NCI-H82 treated with DMSO at 0.1 percent for 48 hours (cell line): ENCODE measurements at regions not wholly inside any gene's neighbourhood (a gene's known extent, or its start where the extent isn't known, plus 50 kb on each side); places are given as distances from the start of the nearest gene placed in this dataset.

Experiments
- DNase-seq: peaks from one replicate; lab custom pipeline; 2025; ENCODE audit not compliant: unreplicated experiment; lab: John Stamatoyannopoulos, UW

DNA sequence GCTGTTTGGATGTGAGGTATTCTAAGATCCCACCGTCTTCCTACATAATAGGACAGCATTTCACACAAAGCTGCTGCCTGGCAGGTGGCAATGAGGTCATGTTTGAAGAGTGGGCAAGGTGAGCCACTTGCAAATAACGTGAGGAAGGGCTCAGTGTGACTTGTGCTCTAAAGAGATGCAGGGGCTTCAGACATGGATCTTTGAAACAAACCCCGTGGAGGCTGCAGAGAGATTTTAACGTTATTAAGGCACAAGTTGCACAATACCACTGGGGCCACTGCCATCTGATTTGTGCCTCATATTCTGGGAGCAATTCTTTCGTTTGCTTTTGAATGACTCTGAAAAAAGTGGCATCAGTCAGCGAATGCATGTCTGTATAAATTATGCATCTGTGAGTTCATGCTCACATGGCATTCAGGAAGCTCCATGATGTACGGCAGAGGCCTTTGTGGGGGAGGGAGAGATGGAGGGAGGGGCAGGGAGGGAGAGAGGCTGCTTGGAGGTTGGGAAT lies 362.0 kb downstream of the SOX11 start:
- DNase-seq: no peak

DNA sequence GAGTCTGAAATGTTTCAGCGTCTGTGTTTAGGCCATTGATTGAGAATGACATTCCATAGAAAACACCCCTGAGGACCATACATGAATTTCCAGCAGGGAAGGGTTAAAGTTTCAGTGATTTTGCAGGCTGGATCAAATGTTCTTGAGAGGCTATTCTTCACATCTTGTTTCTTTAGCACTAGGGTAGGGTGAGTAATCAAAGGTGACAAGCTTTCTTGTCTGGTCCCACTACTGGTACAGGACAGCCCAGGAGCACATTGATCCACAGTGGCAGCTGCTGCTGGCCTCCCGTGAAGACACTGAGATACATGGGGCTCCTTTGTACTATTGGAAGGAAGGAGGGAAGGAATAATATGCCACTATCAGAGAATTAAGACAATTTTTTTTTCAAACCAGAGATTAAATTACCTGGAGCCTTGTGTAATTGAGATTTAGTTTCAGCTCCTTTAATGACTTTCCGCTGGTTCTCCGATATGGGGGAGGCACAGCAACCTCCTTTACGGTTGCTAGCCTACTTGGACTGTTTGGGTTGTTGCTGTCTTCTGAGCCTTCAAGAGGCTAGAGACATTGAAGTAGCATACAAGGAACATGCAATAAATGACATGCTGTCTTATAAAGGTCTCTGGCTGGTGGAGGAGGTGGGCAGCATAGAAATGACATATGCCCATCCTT lies 368.9 kb downstream of the SOX11 start:
- no peak for DNase-seq

DNA sequence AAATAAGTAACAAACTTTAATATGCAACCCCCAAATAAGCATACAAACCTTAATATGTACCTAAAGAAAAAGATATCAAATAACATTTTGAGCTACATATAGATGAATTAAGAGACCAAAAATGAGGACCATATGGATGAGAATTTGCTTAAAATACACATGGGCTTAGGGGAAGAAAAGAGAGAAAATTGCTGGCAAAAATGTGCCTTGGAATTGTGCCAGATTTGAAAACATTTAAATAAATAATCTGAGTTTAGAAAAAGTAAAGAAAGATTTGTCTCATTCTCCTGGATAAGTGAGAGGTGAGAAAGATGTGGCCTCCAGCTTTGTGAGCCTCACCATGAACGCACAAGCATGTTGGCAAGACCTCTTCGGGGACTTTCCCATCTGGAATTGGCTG lies 372.6 kb downstream of the SOX11 start:
- DNase-seq: no peak

DNA sequence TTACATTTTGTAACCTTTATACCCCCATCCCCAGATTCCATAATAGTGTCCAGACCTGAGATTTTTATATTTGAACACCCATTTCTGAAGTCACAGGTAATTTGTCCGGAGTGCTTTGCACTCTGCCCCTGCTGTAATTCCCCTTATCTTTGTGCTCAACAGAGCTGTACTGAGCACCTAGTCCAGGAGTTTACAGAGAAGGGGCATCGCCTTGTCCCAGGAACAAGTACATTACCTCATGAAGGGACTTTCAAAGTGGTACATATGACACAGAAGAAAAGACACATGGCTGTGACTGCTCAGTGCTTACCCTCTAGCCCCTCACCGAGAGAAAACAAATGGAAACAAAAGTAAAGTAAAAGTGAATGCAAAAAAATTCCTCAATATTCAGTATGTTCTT lies 373.5 kb downstream of the SOX11 start:
- no peak for DNase-seq

DNA sequence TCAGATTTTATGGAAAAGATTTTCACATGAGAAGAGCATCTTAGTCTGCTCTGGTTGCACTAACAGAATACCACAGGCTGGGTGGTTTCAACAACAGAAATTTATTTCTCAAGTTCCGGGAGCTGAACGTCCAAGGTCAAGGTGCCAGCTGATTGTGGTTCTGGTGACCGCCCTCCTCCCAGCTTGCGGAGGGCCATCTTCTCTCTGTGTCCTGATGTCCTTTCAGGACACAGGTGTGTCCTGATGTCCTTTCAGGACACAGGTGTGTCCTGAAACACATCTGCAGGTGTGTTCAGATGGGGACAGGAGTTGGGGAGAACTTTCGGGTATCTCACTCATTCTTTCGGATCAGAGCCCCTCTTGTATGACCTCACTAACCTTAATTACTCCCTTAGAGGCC lies 374.9 kb downstream of the SOX11 start:
- no peak for DNase-seq

DNA sequence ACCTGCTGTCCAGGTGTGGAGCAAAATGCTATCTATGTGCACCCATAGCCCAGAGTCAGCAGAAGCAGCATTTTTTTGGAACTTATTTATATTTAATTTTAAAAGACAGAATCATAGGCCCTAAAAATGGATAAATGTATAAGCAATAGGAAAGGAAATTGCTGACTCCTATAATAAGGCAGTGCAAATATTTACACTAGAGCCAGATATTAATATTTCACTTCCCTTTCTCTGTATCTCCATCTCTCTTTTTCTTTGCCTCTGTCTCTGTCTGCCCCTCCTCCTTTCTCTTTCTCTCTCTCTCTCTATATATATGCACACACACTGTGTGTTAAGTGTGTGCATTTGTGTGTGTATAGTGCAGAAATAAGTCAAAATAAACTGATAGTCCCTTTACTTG lies 375.6 kb downstream of the SOX11 start:
- DNase-seq: no peak

DNA sequence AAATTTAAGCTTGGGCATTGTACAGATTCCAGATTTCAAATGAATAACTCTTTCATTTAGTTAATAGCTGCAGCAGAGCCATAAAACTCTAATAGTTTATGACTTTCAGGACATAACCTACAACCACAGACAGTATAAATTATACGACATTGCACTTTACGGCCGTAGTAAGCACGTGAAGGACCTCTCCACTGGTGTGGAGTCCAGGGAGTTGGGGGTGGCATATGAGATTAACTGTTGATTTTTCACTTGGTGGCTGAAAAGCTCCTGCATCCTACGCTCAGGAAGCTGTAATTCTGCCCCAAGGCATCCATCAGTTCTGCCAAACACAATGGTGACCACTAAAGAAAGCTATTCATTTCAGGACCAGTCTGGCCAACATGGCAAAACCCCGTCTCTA lies 376.2 kb downstream of the SOX11 start:
- DNase-seq: no peak

DNA sequence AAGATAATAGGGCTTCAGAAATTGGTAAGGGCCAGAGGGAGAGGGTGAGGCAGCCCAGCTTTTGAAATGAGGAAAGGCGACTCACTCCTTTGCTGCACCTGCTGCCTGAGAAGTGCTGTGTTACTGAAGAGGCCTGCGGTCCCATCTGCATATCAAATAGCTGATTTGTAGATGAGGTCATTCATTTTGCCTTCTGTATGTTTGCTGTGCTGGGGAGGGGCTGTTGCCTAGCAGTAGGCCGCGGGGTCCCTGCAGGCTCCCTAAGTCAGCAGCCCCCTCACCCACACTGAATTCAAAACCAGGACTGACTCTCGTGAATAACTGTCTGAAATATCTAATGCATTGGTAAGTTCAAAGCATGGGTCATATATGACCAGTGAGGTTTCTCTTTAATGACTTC lies 377.2 kb downstream of the SOX11 start:
- peak; percentile 71 for DNase-seq

DNA sequence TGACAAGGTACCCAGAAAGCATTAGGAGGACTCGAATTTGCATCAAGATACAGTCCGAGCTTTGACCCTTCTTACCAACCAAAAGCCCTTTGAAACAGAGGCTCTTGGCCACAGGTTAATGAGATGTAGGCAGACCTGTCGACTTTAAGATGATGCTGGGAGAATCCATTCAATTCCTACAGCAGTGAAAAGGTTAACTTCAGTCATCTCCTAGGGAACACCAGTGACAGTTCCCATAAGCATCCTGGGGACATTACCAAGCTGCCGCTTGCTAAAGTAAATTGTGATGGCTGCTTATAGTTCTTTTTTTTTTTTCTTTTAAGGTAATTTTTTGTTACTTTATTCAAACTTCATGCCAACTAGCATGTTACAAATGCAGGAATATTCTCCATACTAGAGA lies 379.3 kb downstream of the SOX11 start:
- no peak for DNase-seq

DNA sequence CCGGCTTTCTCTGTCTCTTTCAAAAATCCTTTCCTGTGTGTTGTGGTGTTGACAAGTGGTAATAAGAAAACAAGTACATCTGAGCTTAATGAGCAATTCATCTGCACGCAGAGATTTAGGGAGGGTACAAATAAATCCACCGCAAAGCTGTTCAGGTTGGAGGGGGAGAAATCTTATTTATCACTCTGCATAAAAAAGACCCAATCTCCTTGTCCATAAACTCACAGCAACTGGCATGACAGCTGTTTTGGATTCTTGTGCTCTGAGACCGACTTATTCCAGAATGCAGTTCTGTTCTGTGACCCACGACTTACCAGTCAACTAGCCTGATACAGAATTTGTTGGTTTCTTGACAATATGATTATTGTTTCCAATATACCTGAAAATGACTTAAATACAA lies 380.1 kb downstream of the SOX11 start:
- DNase-seq: peak; percentile 90

DNA sequence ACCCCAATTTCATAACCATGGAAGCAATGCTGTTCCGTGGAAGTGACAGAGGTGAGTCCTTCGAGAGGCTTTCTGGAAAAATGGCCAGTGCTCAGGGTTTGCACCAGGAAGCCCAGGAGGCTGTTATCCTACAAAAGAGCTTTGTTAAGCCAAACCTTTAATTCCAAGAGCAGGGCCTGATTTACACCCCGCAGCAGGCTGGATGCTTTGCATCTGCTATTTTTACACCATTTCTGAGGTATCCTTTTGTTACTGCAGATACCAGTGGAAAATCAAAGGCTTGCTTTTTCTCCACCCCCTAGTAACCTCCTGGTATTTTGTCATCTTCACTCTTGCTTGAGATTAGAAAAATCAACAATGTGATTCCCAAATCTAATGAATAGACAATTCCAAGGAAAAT lies 380.6 kb downstream of the SOX11 start:
- DNase-seq: no peak

DNA sequence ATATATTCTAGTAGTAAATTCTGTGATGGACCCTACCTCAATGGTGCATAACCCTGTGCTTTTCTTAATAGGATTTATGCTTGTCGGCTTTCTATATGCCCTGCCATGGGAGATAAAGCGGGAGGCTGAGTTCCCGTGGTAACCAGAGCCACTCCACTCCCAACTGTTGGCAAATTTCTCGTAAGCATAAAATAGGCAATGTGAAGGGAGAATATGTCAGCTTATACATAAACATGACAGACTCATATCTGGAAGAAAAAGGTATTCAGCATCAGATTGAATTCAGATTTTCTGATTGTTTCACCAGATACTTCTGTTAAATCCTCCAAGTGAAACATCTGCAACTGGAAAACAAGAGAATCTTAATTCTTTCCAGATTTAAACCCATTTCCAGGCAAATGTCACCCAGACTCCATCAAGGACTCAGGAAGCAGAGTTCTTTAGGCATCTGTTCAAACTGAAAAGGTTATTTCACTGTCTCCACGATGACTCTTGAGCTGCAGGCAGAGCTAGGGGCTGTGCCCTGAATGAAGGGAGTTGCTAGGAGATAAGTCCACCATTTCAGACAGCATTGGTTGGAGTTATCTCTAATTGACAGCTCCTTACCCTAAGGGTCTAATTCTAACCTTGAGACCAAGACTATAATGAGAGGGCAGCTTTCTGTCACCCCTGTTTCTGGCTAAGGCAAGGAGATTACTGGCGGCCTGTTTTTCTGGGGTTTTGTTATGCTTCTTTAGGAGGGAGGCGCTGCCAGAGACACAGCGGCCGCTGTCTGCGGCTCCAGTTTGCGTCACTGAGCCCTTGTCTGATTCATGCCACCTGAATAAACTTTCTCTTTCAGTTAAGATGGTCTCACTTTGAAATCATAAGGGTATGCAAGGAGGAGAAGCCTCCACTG lies 381.3 kb downstream of the SOX11 start:
- DNase-seq: peak; percentile 61

DNA sequence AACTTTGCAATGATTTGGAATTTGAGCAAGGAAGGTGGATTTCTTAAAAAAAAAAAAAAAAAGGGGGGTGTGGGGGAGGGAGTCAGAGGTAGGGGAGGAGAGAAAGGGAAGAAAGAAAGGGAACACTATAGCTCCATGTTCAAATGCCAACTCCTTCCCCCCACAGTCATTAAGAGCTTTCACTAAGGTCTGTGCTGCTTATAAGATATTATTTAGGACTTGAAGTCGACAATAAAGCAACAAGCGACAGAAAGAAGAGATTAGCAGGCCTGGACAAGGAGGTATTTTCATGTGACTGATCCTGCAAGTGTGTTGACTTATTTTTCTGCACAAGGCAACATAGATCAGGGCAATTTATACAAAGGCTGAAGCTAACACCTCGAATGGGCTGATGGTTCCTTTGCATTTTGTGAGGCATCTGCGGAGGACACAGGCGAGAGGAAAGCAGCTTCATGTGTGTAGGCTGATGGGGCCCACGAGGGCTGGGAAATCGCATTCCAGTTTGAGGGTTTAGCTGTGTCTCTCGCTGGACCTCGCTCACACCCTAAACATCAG lies 382.0 kb downstream of the SOX11 start:
- no peak for DNase-seq

DNA sequence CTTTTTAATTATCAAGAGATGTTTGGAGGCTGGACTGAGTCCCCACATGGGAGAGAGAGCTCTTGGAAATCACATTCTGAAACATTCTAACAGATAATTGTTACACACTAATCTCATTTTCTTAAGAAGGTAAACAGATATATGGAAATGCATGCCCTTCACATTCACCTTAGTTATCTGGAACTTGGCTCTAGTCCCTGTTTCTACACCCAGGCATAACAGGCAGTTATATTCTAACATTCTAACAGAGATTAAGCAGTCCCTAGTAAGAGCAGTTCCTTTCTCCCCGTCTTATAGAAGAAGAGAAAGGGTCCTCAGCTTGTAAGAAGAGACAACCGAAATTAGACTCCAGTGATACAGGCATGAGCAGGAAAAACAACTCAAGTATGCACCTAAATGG lies 385.4 kb downstream of the SOX11 start:
- DNase-seq: peak; percentile 53

DNA sequence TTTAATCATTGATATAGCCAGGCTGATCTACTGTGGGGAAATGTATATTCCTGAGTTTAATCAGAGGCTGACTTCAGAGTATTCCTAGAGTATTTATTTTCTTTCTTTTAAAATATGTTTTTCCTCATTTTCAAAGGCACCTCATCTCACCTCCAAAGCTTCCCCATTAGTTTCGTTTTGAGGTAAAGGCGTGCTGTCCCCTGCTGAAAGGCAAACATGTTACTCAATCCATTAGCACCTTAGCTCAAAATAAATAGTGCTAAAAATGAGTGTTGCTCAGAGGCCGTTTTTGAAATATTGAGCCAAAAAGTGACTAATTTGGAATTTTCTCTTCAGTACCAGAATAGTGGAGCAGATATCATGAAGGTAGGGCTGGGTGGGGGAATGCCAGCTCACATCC lies 386.2 kb downstream of the SOX11 start:
- DNase-seq: no peak

DNA sequence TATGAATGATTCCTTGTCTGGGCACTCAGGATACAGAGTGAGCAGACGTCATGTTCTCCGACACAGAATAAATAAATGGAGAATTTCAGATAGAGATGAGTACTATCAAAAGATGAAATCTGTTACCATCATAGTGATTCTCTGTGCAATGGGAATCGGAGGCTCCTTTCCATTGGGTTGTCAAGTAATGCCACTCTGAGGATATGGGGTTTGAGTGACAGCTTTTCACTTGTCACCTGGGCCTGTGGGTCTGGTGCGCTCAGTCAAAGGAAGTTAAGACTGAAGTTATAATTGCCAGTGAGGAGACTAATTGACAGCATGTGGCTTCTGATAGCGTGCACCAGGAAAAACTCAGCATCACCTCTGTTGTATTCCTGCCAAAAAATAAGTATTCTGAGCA lies 387.2 kb downstream of the SOX11 start:
- no peak for DNase-seq

DNA sequence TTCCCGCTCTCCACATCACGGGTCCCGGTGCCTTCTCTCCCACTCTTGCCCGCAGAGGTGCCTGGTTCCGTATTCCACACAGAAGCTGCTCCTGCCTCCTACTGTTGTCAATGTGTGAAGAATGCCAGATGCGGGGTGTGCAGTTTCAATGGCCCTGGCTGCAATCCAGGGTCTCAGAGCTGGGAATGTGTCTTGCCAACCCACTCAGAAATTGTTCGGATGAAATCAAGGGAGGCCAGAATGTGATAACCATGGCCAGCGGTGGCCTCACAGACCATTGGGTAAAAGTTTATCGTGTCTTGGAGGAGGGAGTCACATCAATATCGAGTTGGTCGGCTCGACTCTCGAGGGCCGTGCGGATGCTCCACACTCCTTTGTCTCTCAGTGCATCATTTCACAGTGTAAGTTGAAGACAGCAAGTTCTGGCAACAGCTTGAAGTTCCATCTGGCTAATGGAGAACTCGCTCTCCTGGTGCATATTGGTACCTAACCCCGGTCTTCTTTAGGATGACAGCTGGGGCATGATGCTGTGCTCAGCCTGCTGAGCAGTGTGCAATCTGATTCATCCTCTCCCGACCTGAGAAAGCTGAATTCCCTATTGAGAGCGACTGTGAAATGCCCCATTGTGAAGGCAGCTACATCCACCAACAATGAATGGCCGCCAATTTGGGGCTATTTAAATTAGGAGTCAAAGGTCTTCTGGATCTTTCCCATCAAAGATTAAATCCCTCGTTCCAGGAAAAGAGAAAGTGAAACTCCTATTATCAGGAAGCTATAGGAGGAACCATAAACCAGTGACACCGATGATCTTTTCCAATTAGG lies 389.0 kb downstream of the SOX11 start:
- peak; percentile 12 for DNase-seq

DNA sequence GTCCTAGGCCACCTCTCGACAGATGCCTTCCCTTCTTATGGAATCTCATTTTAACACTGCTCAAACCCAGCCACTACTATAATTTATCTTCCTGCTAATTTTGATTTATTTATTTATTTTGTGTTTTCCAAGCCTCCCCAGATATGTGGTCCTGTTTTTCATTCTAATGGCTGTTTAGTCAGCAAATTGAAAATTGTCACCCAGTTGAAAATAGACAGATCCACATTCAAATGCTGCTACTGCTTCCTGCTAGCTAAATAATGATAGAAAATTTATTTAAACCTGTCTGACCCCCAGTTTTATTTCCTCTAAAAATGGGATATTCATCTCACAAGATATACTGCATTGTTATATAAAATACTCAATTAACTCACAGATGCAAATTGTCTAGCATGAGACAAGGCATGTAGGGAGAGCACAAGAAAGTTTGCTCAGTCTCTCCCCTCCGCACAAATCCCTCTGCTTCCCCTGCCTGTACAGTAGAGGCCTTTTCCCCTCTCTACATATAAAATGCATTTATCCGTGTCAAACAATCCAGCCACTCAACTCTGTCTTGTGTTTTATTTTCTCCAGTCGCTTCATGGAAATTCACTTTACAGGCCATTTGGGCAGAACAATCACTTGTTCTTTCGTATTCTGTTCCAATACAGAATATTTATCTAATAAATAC lies 389.9 kb downstream of the SOX11 start:
- peak; percentile 52 for DNase-seq

DNA sequence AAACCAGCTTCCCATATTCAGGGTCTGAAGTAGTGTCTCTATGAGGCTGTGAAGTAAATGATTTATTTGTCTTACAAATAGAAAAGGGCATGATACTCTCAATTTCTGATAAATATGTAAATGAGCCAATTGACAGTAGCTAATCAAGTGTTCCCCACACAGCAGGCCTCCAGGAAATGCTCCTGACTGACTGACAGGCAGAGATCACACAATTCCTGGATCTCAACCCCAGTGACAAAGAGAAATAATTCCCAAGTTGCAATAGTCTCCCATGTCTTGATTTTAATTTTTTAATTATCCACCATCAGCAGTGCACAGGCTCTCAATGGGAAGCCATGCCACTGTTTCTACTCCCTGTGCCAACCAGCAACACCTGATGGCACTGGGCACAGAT lies 390.4 kb downstream of the SOX11 start:
- DNase-seq: no peak

DNA sequence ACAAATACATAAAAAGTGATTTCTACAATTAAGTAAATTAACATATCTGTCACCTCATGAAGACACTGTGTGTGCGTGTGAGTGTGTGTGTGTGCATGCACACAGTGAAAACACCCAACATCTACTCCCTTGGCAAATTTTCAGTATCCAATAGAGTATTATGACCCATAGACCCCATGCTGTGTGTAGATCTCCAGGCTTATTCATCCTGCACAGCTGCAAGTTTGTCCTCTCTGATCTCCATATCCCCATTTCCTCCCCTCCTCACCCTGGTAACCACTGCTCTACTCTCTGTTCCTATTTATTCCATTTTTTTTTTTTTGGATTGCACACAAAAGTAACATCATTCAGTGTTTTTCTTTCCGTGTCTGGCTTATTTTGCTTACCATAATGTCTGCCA lies 391.0 kb downstream of the SOX11 start:
- no peak for DNase-seq

DNA sequence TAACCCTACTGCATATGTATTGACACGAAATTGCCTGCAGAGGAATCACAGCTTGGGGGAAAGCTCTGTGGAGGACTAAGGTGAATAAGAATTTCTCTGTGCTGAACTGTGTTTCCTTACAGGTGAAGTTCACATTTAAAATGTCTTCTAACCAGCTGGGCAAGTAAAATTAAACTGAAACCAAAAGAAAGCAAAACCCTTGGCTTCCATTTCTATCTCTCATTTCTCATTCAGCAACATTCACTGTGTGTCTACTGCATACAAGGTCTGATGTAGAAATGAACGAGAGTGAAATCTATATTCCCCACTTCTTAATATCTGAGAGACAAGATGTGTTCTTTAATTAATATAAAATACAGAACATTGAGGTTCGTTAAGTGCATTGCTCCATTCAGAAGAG lies 397.3 kb downstream of the SOX11 start:
- no peak for DNase-seq
